Panc1 (cell line): ENCODE measurements at regions not wholly inside any gene's neighbourhood (a gene's known extent, or its start where the extent isn't known, plus 50 kb on each side); places are given as distances from the start of the nearest gene placed in this dataset.

Source experiments
- TCF7L2 ChIP-seq: IDR thresholded peaks from 2 replicates; pipeline ENCODE4 v1.6.1; 2011; ENCODE audit warnings: mild to moderate bottlenecking, low read depth, low read length, inconsistent platforms
- TF ChIP-seq, protein P1 (sequence below): fragments of 450-650 bp; IDR thresholded peaks from 2 replicates; pipeline ENCODE4 v1.5.1; 2017; ENCODE audit warnings: mild to moderate bottlenecking

DNA sequence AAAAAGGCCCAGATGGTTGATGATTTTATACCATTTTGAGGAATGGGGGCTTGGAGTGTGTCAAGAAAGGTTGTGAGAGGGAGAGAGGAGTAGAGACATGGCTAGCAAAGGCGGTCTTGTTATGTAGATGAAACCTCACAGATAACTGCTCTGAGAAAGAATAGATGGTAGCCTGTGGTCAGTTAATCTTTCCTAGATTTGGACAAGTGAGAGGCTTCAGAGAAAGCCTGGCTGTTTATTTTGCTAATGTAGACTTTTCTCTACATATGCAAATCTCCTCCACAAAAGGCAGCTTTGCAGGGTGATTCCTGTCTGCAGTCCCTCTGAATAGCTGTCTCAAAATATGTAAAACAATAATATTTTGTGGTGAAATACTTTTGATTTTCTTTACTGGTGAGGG lies 177.3 kb downstream of the OTOL1 start:
- TF ChIP-seq, protein P1, sequence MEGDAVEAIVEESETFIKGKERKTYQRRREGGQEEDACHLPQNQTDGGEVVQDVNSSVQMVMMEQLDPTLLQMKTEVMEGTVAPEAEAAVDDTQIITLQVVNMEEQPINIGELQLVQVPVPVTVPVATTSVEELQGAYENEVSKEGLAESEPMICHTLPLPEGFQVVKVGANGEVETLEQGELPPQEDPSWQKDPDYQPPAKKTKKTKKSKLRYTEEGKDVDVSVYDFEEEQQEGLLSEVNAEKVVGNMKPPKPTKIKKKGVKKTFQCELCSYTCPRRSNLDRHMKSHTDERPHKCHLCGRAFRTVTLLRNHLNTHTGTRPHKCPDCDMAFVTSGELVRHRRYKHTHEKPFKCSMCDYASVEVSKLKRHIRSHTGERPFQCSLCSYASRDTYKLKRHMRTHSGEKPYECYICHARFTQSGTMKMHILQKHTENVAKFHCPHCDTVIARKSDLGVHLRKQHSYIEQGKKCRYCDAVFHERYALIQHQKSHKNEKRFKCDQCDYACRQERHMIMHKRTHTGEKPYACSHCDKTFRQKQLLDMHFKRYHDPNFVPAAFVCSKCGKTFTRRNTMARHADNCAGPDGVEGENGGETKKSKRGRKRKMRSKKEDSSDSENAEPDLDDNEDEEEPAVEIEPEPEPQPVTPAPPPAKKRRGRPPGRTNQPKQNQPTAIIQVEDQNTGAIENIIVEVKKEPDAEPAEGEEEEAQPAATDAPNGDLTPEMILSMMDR, result no peak
- no peak for TF ChIP-seq TCF7L2
